ENCODE measurements at regions not wholly inside any gene's neighbourhood (a gene's known extent, or its start where the extent isn't known, plus 50 kb on each side); places are given as distances from the start of the nearest gene placed in this dataset.
"Not testable (repeated sequence)": the region's sequence is repeated elsewhere in the genome, so short reads cannot be mapped to it uniquely, and the experiment has no call there.

GRCh38 chr2:209269024-209269423 lies 154.8 kb upstream of the MAP2 start:
- no peak for DNase-seq (ENCODE audit: low read depth)
- TF ChIP-seq, protein P1, sequence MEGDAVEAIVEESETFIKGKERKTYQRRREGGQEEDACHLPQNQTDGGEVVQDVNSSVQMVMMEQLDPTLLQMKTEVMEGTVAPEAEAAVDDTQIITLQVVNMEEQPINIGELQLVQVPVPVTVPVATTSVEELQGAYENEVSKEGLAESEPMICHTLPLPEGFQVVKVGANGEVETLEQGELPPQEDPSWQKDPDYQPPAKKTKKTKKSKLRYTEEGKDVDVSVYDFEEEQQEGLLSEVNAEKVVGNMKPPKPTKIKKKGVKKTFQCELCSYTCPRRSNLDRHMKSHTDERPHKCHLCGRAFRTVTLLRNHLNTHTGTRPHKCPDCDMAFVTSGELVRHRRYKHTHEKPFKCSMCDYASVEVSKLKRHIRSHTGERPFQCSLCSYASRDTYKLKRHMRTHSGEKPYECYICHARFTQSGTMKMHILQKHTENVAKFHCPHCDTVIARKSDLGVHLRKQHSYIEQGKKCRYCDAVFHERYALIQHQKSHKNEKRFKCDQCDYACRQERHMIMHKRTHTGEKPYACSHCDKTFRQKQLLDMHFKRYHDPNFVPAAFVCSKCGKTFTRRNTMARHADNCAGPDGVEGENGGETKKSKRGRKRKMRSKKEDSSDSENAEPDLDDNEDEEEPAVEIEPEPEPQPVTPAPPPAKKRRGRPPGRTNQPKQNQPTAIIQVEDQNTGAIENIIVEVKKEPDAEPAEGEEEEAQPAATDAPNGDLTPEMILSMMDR (IDR thresholded peaks at IDR 0.05; ENCODE audit: insufficient read depth, low read length), result no peak
- H3K4me3 ChIP-seq (ENCODE audit: low read depth, low read length), result no peak overlapping the region

- TF ChIP-seq, protein P1 (IDR thresholded peaks at IDR 0.05; ENCODE audit: insufficient read depth, low read length), result no peak
- H3K4me3 ChIP-seq (ENCODE audit: low read depth, low read length), result no peak overlapping the region
- DNase-seq (ENCODE audit: low read depth), result no peak
Observed at GRCh38 chr2:209276000-209276399, 147.8 kb upstream of the MAP2 start.

DNA sequence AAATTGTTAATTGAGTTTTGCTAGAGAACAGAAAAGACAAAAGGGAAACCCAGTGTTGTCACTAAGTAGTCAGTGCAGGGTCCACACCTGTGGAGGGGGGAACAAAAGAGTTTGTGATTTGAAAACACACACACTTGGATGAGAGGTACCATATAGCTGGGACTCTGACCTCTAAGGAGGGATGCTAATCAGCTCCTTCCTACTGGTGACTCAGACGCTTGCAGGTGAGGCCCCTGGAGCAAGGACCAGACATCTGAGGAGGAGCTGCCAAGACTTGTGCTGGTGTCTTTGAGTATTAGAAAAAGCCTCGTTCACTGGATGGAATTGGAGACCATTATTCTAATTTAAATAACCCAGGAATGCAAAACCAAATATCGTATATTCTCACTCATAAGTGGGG lies 146.4 kb upstream of the MAP2 start:
- TF ChIP-seq, protein P1 (IDR thresholded peaks at IDR 0.05; ENCODE audit: insufficient read depth, low read length), result no peak
- no peak for DNase-seq (ENCODE audit: low read depth)
- no peak overlapping the region for H3K4me3 ChIP-seq (ENCODE audit: low read depth, low read length)

DNA sequence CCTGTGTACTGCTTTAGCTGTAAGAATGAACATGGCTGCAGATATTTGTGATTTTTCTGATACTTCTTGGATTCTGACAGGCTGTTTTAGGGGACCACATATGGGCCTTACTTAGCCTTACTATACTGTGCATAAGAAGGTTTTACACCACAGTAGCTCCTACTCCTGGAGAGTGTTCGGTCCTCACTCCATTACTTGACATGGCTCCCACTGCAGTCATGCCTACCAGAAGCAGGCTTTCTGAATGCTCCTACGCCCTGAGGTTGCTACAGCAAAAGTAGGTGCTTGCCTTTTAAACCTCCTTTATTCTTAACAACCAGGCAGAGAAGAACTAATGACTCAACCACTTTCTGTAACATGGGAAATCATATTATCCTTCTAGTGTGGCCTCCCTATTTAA lies 125.2 kb upstream of the MAP2 start:
- TF ChIP-seq, protein P1 (IDR thresholded peaks at IDR 0.05; ENCODE audit: insufficient read depth, low read length), result no peak
- H3K4me3 ChIP-seq (ENCODE audit: low read depth, low read length), result no peak overlapping the region
- no peak for DNase-seq (ENCODE audit: low read depth)

GRCh38 chr2:209299478-209299877 lies 124.4 kb upstream of the MAP2 start:
- not testable (repeated sequence) for DNase-seq (ENCODE audit: low read depth); H3K4me3 ChIP-seq (ENCODE audit: low read depth, low read length)

GRCh38 chr2:209300766-209301165 lies 123.1 kb upstream of the MAP2 start:
- DNase-seq (ENCODE audit: low read depth); H3K4me3 ChIP-seq (ENCODE audit: low read depth, low read length): not testable (repeated sequence)

- TF ChIP-seq, protein P1 (IDR thresholded peaks at IDR 0.05; ENCODE audit: insufficient read depth, low read length), result no peak
- H3K4me3 ChIP-seq (ENCODE audit: low read depth, low read length), result no peak overlapping the region
Observed at GRCh38 chr2:209305026-209305425, 118.8 kb upstream of the MAP2 start.

DNA sequence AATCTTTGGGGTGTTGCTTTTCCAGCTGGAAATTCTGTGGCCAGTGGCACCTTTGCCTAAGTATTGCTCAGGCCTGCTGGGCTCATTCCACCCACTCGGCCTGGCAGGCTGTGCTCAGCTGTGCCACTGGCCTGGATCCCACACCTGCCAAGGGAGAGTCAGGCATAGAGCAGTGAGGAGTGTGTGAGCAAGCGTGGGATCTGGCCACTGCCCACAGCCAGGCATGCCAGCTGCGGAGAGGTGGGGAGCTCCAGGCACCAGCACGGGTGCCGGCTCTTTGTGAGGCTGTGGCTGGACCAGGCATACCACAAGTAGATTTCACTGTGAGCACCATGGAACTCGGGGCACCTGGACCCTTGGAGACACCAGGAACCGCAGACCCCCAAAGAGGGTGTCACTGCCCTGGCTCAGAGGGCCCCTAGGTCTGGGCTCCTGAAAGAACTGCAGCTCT lies 118.1 kb upstream of the MAP2 start:
- no peak for DNase-seq (ENCODE audit: low read depth)
- no peak overlapping the region for H3K4me3 ChIP-seq (ENCODE audit: low read depth, low read length)
- TF ChIP-seq, protein P1 (IDR thresholded peaks at IDR 0.05; ENCODE audit: insufficient read depth, low read length), result no peak

More at GRCh38 chr2:209305026-209305425, 118.8 kb upstream of the MAP2 start:
- no peak for DNase-seq (ENCODE audit: low read depth)

Data from fibroblast of the aortic adventitia (primary cell).